SK-N-SH (cell line): ENCODE measurements at regions not wholly inside any gene's neighbourhood (a gene's known extent, or its start where the extent isn't known, plus 50 kb on each side); places are given as distances from the start of the nearest gene placed in this dataset.

Experiments
- CTCF ChIA-PET: fragments of 300-600, 350-600 bp; formaldehyde crosslinking; extraction: SDS; loops from one replicate; lab custom pipeline; 2021; lab: Yijun Ruan, JAX
- POLR2A ChIA-PET: fragments of 350-600 bp; sonication (Branson Sonifier 250); formaldehyde crosslinking; extraction: SDS; loops from one replicate; lab custom pipeline; 2020; ENCODE audit warnings: antibody characterized with exemption, inconsistent platforms; lab: Yijun Ruan, JAX
- DNase-seq: peaks from one replicate; pipeline ENCODE4 v3.0.0; 2012
- H2AFZ ChIP-seq: fragments of 200-600 bp; sonication (generic); 2 replicates; pipeline ENCODE4 v1.8.1; 2016; ENCODE audit warnings: antibody characterized with exemption, mild to moderate bottlenecking, low read depth
- H3F3A ChIP-seq: fragments of 200-600 bp; sonication (generic); replicated peaks from 2 replicates; pipeline ENCODE3; 2016; ENCODE audit warnings: antibody characterized with exemption, mild to moderate bottlenecking; ENCODE audit not compliant: insufficient read depth
- H3K27ac ChIP-seq, 2 experiments: fragments of 200-500 bp in 1 of 2; fragments of 200-600 bp in 1 of 2; sonication (Bioruptor generic) in 1 of 2; sonication (generic), shearing (Covaris generic) in 1 of 2; 2 replicates each; pipeline versions ENCODE4 v1.5.1 to v1.6.1; 2014 to 2016; ENCODE audit warnings: low read depth in 2 of 2, inconsistent platforms in 1 of 2, low read length in 1 of 2, mild to moderate bottlenecking in 1 of 2, mixed read lengths in 1 of 2
- H3K27me3 ChIP-seq: fragments of 200-600 bp; sonication (generic), shearing (Covaris generic); 2 replicates; pipeline ENCODE4 v1.6.1; 2016; ENCODE audit warnings: mixed run types; ENCODE audit not compliant: insufficient read depth
- H3K36me3 ChIP-seq, 2 experiments: fragments of 200-500 bp in 1 of 2; fragments of 200-600 bp in 1 of 2; sonication (Bioruptor generic) in 1 of 2; sonication (generic) in 1 of 2; replicated peaks in 1 of 2; 2 replicates each; pipeline versions ENCODE3 to v1.5.1; 2014 to 2016; ENCODE audit warnings: low read length in 1 of 2, mild to moderate bottlenecking in 1 of 2; ENCODE audit not compliant: insufficient read depth in 2 of 2, control insufficient read depth in 1 of 2
- H3K4me1 ChIP-seq, 2 experiments: fragments of 200-500 bp in 1 of 2; fragments of 200-600 bp in 1 of 2; sonication (Bioruptor generic) in 1 of 2; sonication (generic), shearing (Covaris generic) in 1 of 2; 2 replicates each; pipeline versions ENCODE4 v1.5.1 to v1.6.1; 2014 to 2016; ENCODE audit warnings: low read depth in 1 of 2, low read length in 1 of 2, mixed run types in 1 of 2; ENCODE audit not compliant: insufficient read depth in 2 of 2, control insufficient read depth in 1 of 2
- H3K4me2 ChIP-seq: fragments of 200-600 bp; sonication (generic), shearing (Covaris generic); 2 replicates; pipeline ENCODE4 v1.6.1; 2017; ENCODE audit warnings: mixed run types
- H3K4me3 ChIP-seq, 2 experiments: fragments of 200-500 bp in 1 of 2; fragments of 200-600 bp in 1 of 2; sonication (Bioruptor generic) in 1 of 2; sonication (generic), shearing (Covaris generic) in 1 of 2; 2 replicates each; pipeline versions ENCODE4 v1.5.1 to v1.8.1; 2014 to 2016; ENCODE audit warnings: low read depth in 2 of 2, inconsistent platforms in 1 of 2, low read length in 1 of 2, mild to moderate bottlenecking in 1 of 2, mixed read lengths in 1 of 2, moderate library complexity in 1 of 2
- H3K79me2 ChIP-seq: fragments of 200-600 bp; sonication (generic); 2 replicates; pipeline ENCODE4 v1.8.1; 2017; ENCODE audit warnings: mild to moderate bottlenecking; ENCODE audit not compliant: insufficient read depth
- H3K9ac ChIP-seq: fragments of 200-600 bp; sonication (generic); 2 replicates; pipeline ENCODE4 v1.6.1; 2017; ENCODE audit warnings: mixed run types
- H3K9me2 ChIP-seq: fragments of 200-600 bp; sonication (generic); 2 replicates; pipeline ENCODE4 v1.6.1; 2017; ENCODE audit warnings: mixed run types
- H3K9me3 ChIP-seq: fragments of 200-600 bp; sonication (generic); 2 replicates; pipeline ENCODE4 v1.6.1; 2017; ENCODE audit warnings: mixed run types, mild to moderate bottlenecking, moderate library complexity
- H4K20me1 ChIP-seq: fragments of 200-600 bp; sonication (generic); 2 replicates; pipeline ENCODE4 v1.6.1; 2017; ENCODE audit warnings: mild to moderate bottlenecking, mixed run types; ENCODE audit not compliant: insufficient read depth
- CHD2 ChIP-seq: fragments of 150-350 bp; IDR thresholded peaks from 2 replicates; pipeline ENCODE4 v1.6.1; 2018; ENCODE audit warnings: low read length; ENCODE audit not compliant: partially characterized antibody
- ELF1 ChIP-seq: IDR thresholded peaks from 2 replicates; pipeline ENCODE4 v1.4.0; 2012
- FOXM1 ChIP-seq: IDR thresholded peaks from 2 replicates; pipeline ENCODE4 v1.4.0; 2012; ENCODE audit warnings: low read depth, mild to moderate bottlenecking
- GABPA ChIP-seq: IDR thresholded peaks from 2 replicates; pipeline ENCODE4 v1.4.0; 2012; ENCODE audit warnings: low read depth, mild to moderate bottlenecking
- MEF2A ChIP-seq: IDR thresholded peaks from 2 replicates; pipeline ENCODE4 v1.4.0; 2012; ENCODE audit warnings: low read depth, borderline replicate concordance
- POLR2AphosphoS5 ChIP-seq: IDR thresholded peaks from 2 replicates; pipeline ENCODE4 v1.6.1; 2012; ENCODE audit warnings: low read depth, low read length
- RAD21 ChIP-seq: IDR thresholded peaks from 2 replicates; pipeline ENCODE4 v1.6.1; 2012; ENCODE audit warnings: mild to moderate bottlenecking, low read length
- RCOR1 ChIP-seq: fragments of 150-350 bp; IDR thresholded peaks from 2 replicates; pipeline ENCODE4 v1.6.1; 2017; ENCODE audit warnings: antibody characterized with exemption, low read length
- WGBS: methylation state at CpG from one replicate; pipeline ENCODE4 v1.1.6; 2017; ENCODE audit warnings: low lambda C conversion rate; 5-methylcytosine and 5-hydroxymethylcytosine counted together
- TF ChIP-seq, protein P1 (sequence below): IDR thresholded peaks from 2 replicates; pipeline ENCODE4 v1.4.0; 2012; ENCODE audit warnings: low read depth, borderline replicate concordance
- TF ChIP-seq, protein P2 (sequence below): IDR thresholded peaks from 2 replicates; pipeline ENCODE4 v1.4.0; 2012; ENCODE audit warnings: low read depth
- TF ChIP-seq, protein P3 (sequence below): fragments of 150-350 bp; IDR thresholded peaks from 2 replicates; pipeline ENCODE4 v1.6.1; 2017; ENCODE audit warnings: antibody characterized with exemption, low read length, low read depth, borderline replicate concordance

DNA sequence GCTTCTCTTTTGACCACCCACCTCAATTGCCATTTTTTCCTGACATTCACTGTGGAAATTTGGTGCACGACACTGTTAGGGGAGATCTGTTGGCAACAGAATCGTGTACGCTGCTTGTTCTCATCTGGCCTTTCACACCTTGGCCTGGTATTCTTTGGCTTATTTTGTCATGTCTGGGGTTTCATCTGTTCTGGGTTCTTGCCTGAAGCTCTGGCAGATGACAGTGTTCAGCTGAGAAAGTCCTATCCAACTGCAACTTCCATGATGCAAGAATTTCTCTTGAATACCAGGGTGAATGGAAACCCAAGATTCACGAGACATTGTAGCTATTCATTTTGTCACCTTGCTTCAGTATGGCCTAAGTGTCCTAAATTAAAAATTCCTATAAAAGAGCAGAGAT is 82.6 kb upstream of the CELF2 start:
- Histone ChIP-seq H3K36me3 (no peaks in the 10 kb centered on the region), H4K20me1 (no peaks in the 10 kb centered on the region), H3K9ac (no peak overlapping the region), H3F3A (no peaks in the 10 kb centered on the region), H3K27ac (no peak overlapping the region), H2AFZ (no peak overlapping the region), H3K9me3 (no peaks in the 10 kb centered on the region), H3K4me1 (no peaks in the 10 kb centered on the region), H3K79me2 (no peaks in the 10 kb centered on the region), H3K27me3 (no peaks in the 10 kb centered on the region), H3K4me2 (no peak overlapping the region), H3K9me2 (no peaks in the 10 kb centered on the region)
- no peak for DNase-seq
- POLR2A ChIA-PET: no interaction called here
- CTCF ChIA-PET: no interaction called here
- WGBS: 15% methylated on average over 4 of the region's 4 CpGs
- TF ChIP-seq, protein P1, sequence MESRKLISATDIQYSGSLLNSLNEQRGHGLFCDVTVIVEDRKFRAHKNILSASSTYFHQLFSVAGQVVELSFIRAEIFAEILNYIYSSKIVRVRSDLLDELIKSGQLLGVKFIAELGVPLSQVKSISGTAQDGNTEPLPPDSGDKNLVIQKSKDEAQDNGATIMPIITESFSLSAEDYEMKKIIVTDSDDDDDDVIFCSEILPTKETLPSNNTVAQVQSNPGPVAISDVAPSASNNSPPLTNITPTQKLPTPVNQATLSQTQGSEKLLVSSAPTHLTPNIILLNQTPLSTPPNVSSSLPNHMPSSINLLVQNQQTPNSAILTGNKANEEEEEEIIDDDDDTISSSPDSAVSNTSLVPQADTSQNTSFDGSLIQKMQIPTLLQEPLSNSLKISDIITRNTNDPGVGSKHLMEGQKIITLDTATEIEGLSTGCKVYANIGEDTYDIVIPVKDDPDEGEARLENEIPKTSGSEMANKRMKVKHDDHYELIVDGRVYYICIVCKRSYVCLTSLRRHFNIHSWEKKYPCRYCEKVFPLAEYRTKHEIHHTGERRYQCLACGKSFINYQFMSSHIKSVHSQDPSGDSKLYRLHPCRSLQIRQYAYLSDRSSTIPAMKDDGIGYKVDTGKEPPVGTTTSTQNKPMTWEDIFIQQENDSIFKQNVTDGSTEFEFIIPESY: no peak
- TF ChIP-seq, all 33 proteins: peak for 0
- H3K4me3 ChIP-seq: no peak overlapping the region

DNA sequence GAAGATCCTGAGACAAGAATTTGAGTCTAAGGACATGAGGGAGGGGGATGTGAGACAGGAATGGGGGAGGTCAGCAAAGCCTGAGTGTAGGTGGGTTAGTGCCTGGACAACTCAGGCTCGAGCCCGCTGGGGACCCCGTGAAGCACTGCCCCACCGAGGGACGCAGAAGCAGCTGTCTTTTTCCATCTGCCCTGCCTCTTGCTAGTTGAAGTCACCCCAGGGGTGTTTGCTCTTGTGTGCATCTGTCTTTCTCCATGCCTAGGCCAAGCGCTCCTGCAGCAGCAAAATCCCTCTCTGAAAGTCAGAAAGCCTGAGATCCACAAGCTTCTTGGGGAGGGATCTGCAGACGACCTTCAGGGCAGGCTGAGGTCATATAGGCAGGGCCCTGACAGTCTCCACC is 79.0 kb upstream of the CELF2 start:
- no peak overlapping the region for H2AFZ ChIP-seq
- H3K27me3 ChIP-seq: no peaks in the 10 kb centered on the region
- ChIA-PET POLR2A (no interaction called here), CTCF (no interaction called here)
- 0 out of 2 replicates have a peak, but pooled peaks cover 4% of the 10 kb centered on the region for H3K9me3 ChIP-seq
- H4K20me1 ChIP-seq: no peaks in the 10 kb centered on the region
- no peaks in the 10 kb centered on the region for H3K36me3 ChIP-seq
- no peak overlapping the region for H3K4me2 ChIP-seq
- H3K4me3 ChIP-seq: no peak overlapping the region
- H3K27ac ChIP-seq: no peak overlapping the region
- 15% methylated on average over 7 of the region's 7 CpGs for WGBS
- no peak overlapping the region for H3K9ac ChIP-seq
- H3K4me1 ChIP-seq: no peaks in the 10 kb centered on the region
- TF ChIP-seq, protein P2, sequence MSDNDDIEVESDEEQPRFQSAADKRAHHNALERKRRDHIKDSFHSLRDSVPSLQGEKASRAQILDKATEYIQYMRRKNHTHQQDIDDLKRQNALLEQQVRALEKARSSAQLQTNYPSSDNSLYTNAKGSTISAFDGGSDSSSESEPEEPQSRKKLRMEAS: no peak
- no peak for TF ChIP-seq GABPA
- TF ChIP-seq CHD2: no peak
- TF ChIP-seq, protein P3, sequence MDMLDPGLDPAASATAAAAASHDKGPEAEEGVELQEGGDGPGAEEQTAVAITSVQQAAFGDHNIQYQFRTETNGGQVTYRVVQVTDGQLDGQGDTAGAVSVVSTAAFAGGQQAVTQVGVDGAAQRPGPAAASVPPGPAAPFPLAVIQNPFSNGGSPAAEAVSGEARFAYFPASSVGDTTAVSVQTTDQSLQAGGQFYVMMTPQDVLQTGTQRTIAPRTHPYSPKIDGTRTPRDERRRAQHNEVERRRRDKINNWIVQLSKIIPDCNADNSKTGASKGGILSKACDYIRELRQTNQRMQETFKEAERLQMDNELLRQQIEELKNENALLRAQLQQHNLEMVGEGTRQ: no peak
- no peak for TF ChIP-seq RAD21
- no peak for TF ChIP-seq FOXM1
- no peak for TF ChIP-seq POLR2AphosphoS5
- TF ChIP-seq ELF1: no peak
- no peak for TF ChIP-seq MEF2A
- no peak for TF ChIP-seq RCOR1
- H3K79me2 ChIP-seq: no peaks in the 10 kb centered on the region
- no peak for DNase-seq
- no peaks in the 10 kb centered on the region for H3F3A ChIP-seq
- H3K9me2 ChIP-seq: no peaks in the 10 kb centered on the region
